Esophagus mucosa (tissue), 1 donor: ENCODE measurements at regions not wholly inside any gene's neighbourhood (a gene's known extent, or its start where the extent isn't known, plus 50 kb on each side); places are given as distances from the start of the nearest gene placed in this dataset.
"Not testable (repeated sequence)": the region's sequence is repeated elsewhere in the genome, so short reads cannot be mapped to it uniquely, and the experiment has no call there.

Source experiments
- ATAC-seq: fragments of 200-7000 bp; cut with Tn5 transposase; one replicate; pipeline ENCODE4 v1.9.1; 2020
- donor health status: DM: yes; HTN: yes; CAD: no.

GRCh38 chr2:154974041-154974440 lies 275.5 kb downstream of the KCNJ3 start:
- no peak for ATAC-seq

- ATAC-seq: no peak
Observed at GRCh38 chr2:154963511-154963910, 265.0 kb downstream of the KCNJ3 start.

- ATAC-seq: no peak
Observed at GRCh38 chr2:154961676-154962075, 263.2 kb downstream of the KCNJ3 start.

GRCh38 chr2:154960802-154961583 lies 262.5 kb downstream of the KCNJ3 start:
- ATAC-seq: no peak

- ATAC-seq: no peak
Observed at GRCh38 chr2:154952346-154952980, 254.0 kb downstream of the KCNJ3 start.

- ATAC-seq: not testable (repeated sequence)
Observed at GRCh38 chr2:154947416-154947815, 248.9 kb downstream of the KCNJ3 start.

- no peak for ATAC-seq
Observed at GRCh38 chr2:154945984-154946383, 247.5 kb downstream of the KCNJ3 start.

GRCh38 chr2:154941379-154941778 lies 242.9 kb downstream of the KCNJ3 start:
- no peak for ATAC-seq

GRCh38 chr2:154934213-154934612 lies 235.7 kb downstream of the KCNJ3 start:
- no peak for ATAC-seq

GRCh38 chr2:154924531-154924930 lies 226.0 kb downstream of the KCNJ3 start:
- no peak for ATAC-seq

- no peak for ATAC-seq
Observed at GRCh38 chr2:154914561-154914960, 216.1 kb downstream of the KCNJ3 start.

GRCh38 chr2:154912215-154912614 lies 213.7 kb downstream of the KCNJ3 start:
- ATAC-seq: no peak

GRCh38 chr2:154911729-154912128 lies 213.2 kb downstream of the KCNJ3 start:
- ATAC-seq: no peak

- no peak for ATAC-seq
Observed at GRCh38 chr2:154910701-154911100, 212.2 kb downstream of the KCNJ3 start.

- ATAC-seq: no peak
Observed at GRCh38 chr2:154908327-154908726, 209.8 kb downstream of the KCNJ3 start.
